ENCODE measurements at regions not wholly inside any gene's neighbourhood (a gene's known extent, or its start where the extent isn't known, plus 50 kb on each side); places are given as distances from the start of the nearest gene placed in this dataset.
A peak's percentile ranks its signal among the peaks of the same experiment; 100 is the strongest.

- no peak overlapping the region for H2AK5ac ChIP-seq (ENCODE audit: low read length, severe bottlenecking)
- H3K27ac ChIP-seq (ENCODE audit: low read length, poor library complexity, severe bottlenecking): peak overlapping the region; percentile 91
- no peak overlapping the region for H3K23ac ChIP-seq (ENCODE audit: low read length in 2 of 2)
- H3K4ac ChIP-seq (ENCODE audit: low read depth in 1 of 2, low read length in 2 of 2): no peak overlapping the region
- no peak overlapping the region for H4K8ac ChIP-seq (ENCODE audit: low read length)
- H3K4me3 ChIP-seq (ENCODE audit: insufficient read depth in 1 of 2, low read depth in 1 of 2, low read length in 2 of 2): no peak overlapping the region
- H3K27me3 ChIP-seq (ENCODE audit: control insufficient read depth in 1 of 2, insufficient read depth in 1 of 2, low read length in 2 of 2): no peaks in the 10 kb centered on the region
- H3K36me3 ChIP-seq (ENCODE audit: control insufficient read depth in 1 of 2, insufficient read depth in 2 of 2, low read depth in 1 of 2, low read length in 2 of 2): no peaks in the 10 kb centered on the region
- H2AFZ ChIP-seq (ENCODE audit: low read depth, low read length): no peak overlapping the region
- H3K79me1 ChIP-seq (replicated peaks; ENCODE audit: low read length, poor library complexity, severe bottlenecking): no peaks in the 10 kb centered on the region
- H3K4me1 ChIP-seq (ENCODE audit: control insufficient read depth, insufficient read depth, low read depth, low read length): peaks cover 7% of the 10 kb centered on the region
- 31% methylated on average over 2 of the region's 3 CpGs for WGBS
- H3K9ac ChIP-seq (ENCODE audit: low read length): no peak overlapping the region
- H2BK5ac ChIP-seq (ENCODE audit: low read depth, low read length, poor library complexity, severe bottlenecking): peak overlapping the region; percentile 11
- H4K91ac ChIP-seq (ENCODE audit: low read length): no peak overlapping the region
- H3K4me2 ChIP-seq (ENCODE audit: low read length, poor library complexity, severe bottlenecking): peak overlapping the region; percentile 16
- no peak overlapping the region for H2BK120ac ChIP-seq (ENCODE audit: low read depth, low read length)
- H3K18ac ChIP-seq (ENCODE audit: low read depth in 1 of 2, low read length in 2 of 2): no peak overlapping the region
- H3K9me3 ChIP-seq (ENCODE audit: control insufficient read depth, low read length): no peaks in the 10 kb centered on the region
- no peak overlapping the region for H3K14ac ChIP-seq (ENCODE audit: low read length in 2 of 2)
- no peak for DNase-seq
- no peak overlapping the region for H2BK12ac ChIP-seq (ENCODE audit: low read length in 2 of 2)
- no peak overlapping the region for H2BK15ac ChIP-seq (ENCODE audit: low read depth, poor library complexity, severe bottlenecking)
Measured at GRCh38 chr2:220510668-220511067, 883.2 kb downstream of the SLC4A3 start.

- Histone ChIP-seq H2BK15ac (ENCODE audit: low read depth, poor library complexity, severe bottlenecking) (no peak overlapping the region), H2AFZ (ENCODE audit: low read depth, low read length) (no peak overlapping the region), H3K4me1 (ENCODE audit: control insufficient read depth, insufficient read depth, low read depth, low read length) (peaks cover 4% of the 10 kb centered on the region), H2BK120ac (ENCODE audit: low read depth, low read length) (no peak overlapping the region), H2BK5ac (ENCODE audit: low read depth, low read length, poor library complexity, severe bottlenecking) (peak overlapping the region; percentile 80), H3K4me3 (ENCODE audit: insufficient read depth in 1 of 2, low read depth in 1 of 2, low read length in 2 of 2) (no peak overlapping the region), H3K36me3 (ENCODE audit: control insufficient read depth in 1 of 2, insufficient read depth in 2 of 2, low read depth in 1 of 2, low read length in 2 of 2) (no peaks in the 10 kb centered on the region), H4K91ac (ENCODE audit: low read length) (no peak overlapping the region), H3K23ac (ENCODE audit: low read length in 2 of 2) (no peak overlapping the region), H3K18ac (ENCODE audit: low read depth in 1 of 2, low read length in 2 of 2) (no peak overlapping the region), H3K79me1 (replicated peaks; ENCODE audit: low read length, poor library complexity, severe bottlenecking) (no peaks in the 10 kb centered on the region), H3K4ac (ENCODE audit: low read depth in 1 of 2, low read length in 2 of 2) (no peak overlapping the region), H2BK12ac (ENCODE audit: low read length in 2 of 2) (no peak overlapping the region), H3K27ac (ENCODE audit: low read length, poor library complexity, severe bottlenecking) (peak overlapping the region; percentile 78), H3K9me3 (ENCODE audit: control insufficient read depth, low read length) (no peaks in the 10 kb centered on the region), H2AK5ac (ENCODE audit: low read length, severe bottlenecking) (no peak overlapping the region), H3K14ac (ENCODE audit: low read length in 2 of 2) (no peak overlapping the region), H4K8ac (ENCODE audit: low read length) (no peak overlapping the region), H3K4me2 (ENCODE audit: low read length, poor library complexity, severe bottlenecking) (peak overlapping the region; percentile 10), H3K9ac (ENCODE audit: low read length) (no peak overlapping the region), H3K27me3 (ENCODE audit: control insufficient read depth in 1 of 2, insufficient read depth in 1 of 2, low read length in 2 of 2) (no peaks in the 10 kb centered on the region)
- no peak for DNase-seq
- WGBS: no CpG with 5 or more reads among the region's 2 CpGs
Measured at GRCh38 chr2:220512419-220512818, 885.0 kb downstream of the SLC4A3 start.

GRCh38 chr2:220513573-220514288 lies 886.3 kb downstream of the SLC4A3 start:
- H2BK12ac ChIP-seq (ENCODE audit: low read length in 2 of 2): no peak overlapping the region
- no peak overlapping the region for H3K23ac ChIP-seq (ENCODE audit: low read length in 2 of 2)
- no peak overlapping the region for H4K91ac ChIP-seq (ENCODE audit: low read length)
- H4K8ac ChIP-seq (ENCODE audit: low read length): no peak overlapping the region
- H2BK5ac ChIP-seq (ENCODE audit: low read depth, low read length, poor library complexity, severe bottlenecking): no peak overlapping the region
- H3K36me3 ChIP-seq (ENCODE audit: control insufficient read depth in 1 of 2, insufficient read depth in 2 of 2, low read depth in 1 of 2, low read length in 2 of 2): no peaks in the 10 kb centered on the region
- no peaks in the 10 kb centered on the region for H3K27me3 ChIP-seq (ENCODE audit: control insufficient read depth in 1 of 2, insufficient read depth in 1 of 2, low read length in 2 of 2)
- H2AFZ ChIP-seq (ENCODE audit: low read depth, low read length): no peak overlapping the region
- H3K9ac ChIP-seq (ENCODE audit: low read length): peak overlapping the region; percentile 48
- peaks cover 4% of the 10 kb centered on the region for H3K4me1 ChIP-seq (ENCODE audit: control insufficient read depth, insufficient read depth, low read depth, low read length)
- no peak overlapping the region for H3K4me2 ChIP-seq (ENCODE audit: low read length, poor library complexity, severe bottlenecking)
- no peak overlapping the region for H3K27ac ChIP-seq (ENCODE audit: low read length, poor library complexity, severe bottlenecking)
- WGBS: 50% methylated on average over 1 of the region's 2 CpGs
- no peak overlapping the region for H2AK5ac ChIP-seq (ENCODE audit: low read length, severe bottlenecking)
- H3K4ac ChIP-seq (ENCODE audit: low read depth in 1 of 2, low read length in 2 of 2): no peak overlapping the region
- H3K4me3 ChIP-seq (ENCODE audit: insufficient read depth in 1 of 2, low read depth in 1 of 2, low read length in 2 of 2): no peak overlapping the region
- H2BK15ac ChIP-seq (ENCODE audit: low read depth, poor library complexity, severe bottlenecking): no peak overlapping the region
- H3K9me3 ChIP-seq (ENCODE audit: control insufficient read depth, low read length): no peaks in the 10 kb centered on the region
- no peak overlapping the region for H2BK120ac ChIP-seq (ENCODE audit: low read depth, low read length)
- no peak for DNase-seq
- no peak overlapping the region for H3K14ac ChIP-seq (ENCODE audit: low read length in 2 of 2)
- no peak overlapping the region for H3K18ac ChIP-seq (ENCODE audit: low read depth in 1 of 2, low read length in 2 of 2)
- H3K79me1 ChIP-seq (replicated peaks; ENCODE audit: low read length, poor library complexity, severe bottlenecking): no peaks in the 10 kb centered on the region

- no peaks in the 10 kb centered on the region for H3K27me3 ChIP-seq (ENCODE audit: control insufficient read depth in 1 of 2, insufficient read depth in 1 of 2, low read length in 2 of 2)
- no peaks in the 10 kb centered on the region for H3K9me3 ChIP-seq (ENCODE audit: control insufficient read depth, low read length)
- no peak overlapping the region for H4K8ac ChIP-seq (ENCODE audit: low read length)
- H3K23ac ChIP-seq (ENCODE audit: low read length in 2 of 2): no peak overlapping the region
- no peak for DNase-seq
- H3K4me3 ChIP-seq (ENCODE audit: insufficient read depth in 1 of 2, low read depth in 1 of 2, low read length in 2 of 2): no peak overlapping the region
- H3K4me1 ChIP-seq (ENCODE audit: control insufficient read depth, insufficient read depth, low read depth, low read length): no peaks in the 10 kb centered on the region
- H3K4me2 ChIP-seq (ENCODE audit: low read length, poor library complexity, severe bottlenecking): no peak overlapping the region
- H2AFZ ChIP-seq (ENCODE audit: low read depth, low read length): no peak overlapping the region
- 82% methylated on average over 5 of the region's 5 CpGs for WGBS
- no peak overlapping the region for H2AK5ac ChIP-seq (ENCODE audit: low read length, severe bottlenecking)
- H2BK120ac ChIP-seq (ENCODE audit: low read depth, low read length): no peak overlapping the region
- no peak overlapping the region for H3K14ac ChIP-seq (ENCODE audit: low read length in 2 of 2)
- H3K18ac ChIP-seq (ENCODE audit: low read depth in 1 of 2, low read length in 2 of 2): no peak overlapping the region
- H2BK5ac ChIP-seq (ENCODE audit: low read depth, low read length, poor library complexity, severe bottlenecking): no peak overlapping the region
- no peaks in the 10 kb centered on the region for H3K36me3 ChIP-seq (ENCODE audit: control insufficient read depth in 1 of 2, insufficient read depth in 2 of 2, low read depth in 1 of 2, low read length in 2 of 2)
- H3K79me1 ChIP-seq (replicated peaks; ENCODE audit: low read length, poor library complexity, severe bottlenecking): no peaks in the 10 kb centered on the region
- H3K9ac ChIP-seq (ENCODE audit: low read length): no peak overlapping the region
- no peak overlapping the region for H3K27ac ChIP-seq (ENCODE audit: low read length, poor library complexity, severe bottlenecking)
- H2BK15ac ChIP-seq (ENCODE audit: low read depth, poor library complexity, severe bottlenecking): no peak overlapping the region
- no peak overlapping the region for H3K4ac ChIP-seq (ENCODE audit: low read depth in 1 of 2, low read length in 2 of 2)
- no peak overlapping the region for H2BK12ac ChIP-seq (ENCODE audit: low read length in 2 of 2)
- H4K91ac ChIP-seq (ENCODE audit: low read length): no peak overlapping the region
Measured at GRCh38 chr2:220521551-220521950, 894.1 kb downstream of the SLC4A3 start.

All from mesenchymal stem cell (in vitro differentiated cells and primary cell).